ENCODE measurements at regions not wholly inside any gene's neighbourhood (a gene's known extent, or its start where the extent isn't known, plus 50 kb on each side); places are given as distances from the start of the nearest gene placed in this dataset.

GRCh38 chr21:28091466-28091865, 901.2 kb downstream of the LTN1 start:
- no peak overlapping the region for H2AFZ ChIP-seq (replicated peaks)
- Mint-ChIP-seq H3K4me3 (no peak overlapping the region), H3K9me3 (peaks cover 2% of the 10 kb centered on the region), H3K4me1 (peaks cover 3% of the 10 kb centered on the region), H3K27me3 (ENCODE audit: insufficient read depth, low read depth) (peaks cover 2% of the 10 kb centered on the region), H3K27ac (no peak overlapping the region), H3K36me3 (no peaks in the 10 kb centered on the region)
- H3F3A ChIP-seq (ENCODE audit: low read depth) = no peaks in the 10 kb centered on the region
- no peaks in the 10 kb centered on the region for H3K9me3 ChIP-seq (ENCODE audit: low read depth)
- no peak overlapping the region for H3K4me3 ChIP-seq
- H3K9ac ChIP-seq = no peak overlapping the region
- no peaks in the 10 kb centered on the region for H3K79me2 ChIP-seq (ENCODE audit: low read depth)
- DNase-seq (ENCODE audit: low spot score) = no peak
- H3K27me3 ChIP-seq = no peaks in the 10 kb centered on the region
- TF ChIP-seq CTCF (IDR thresholded peaks at IDR 0.05) (no peak), EZH2phosphoT487 (IDR thresholded peaks at IDR 0.05) (no peak), EZH2 (IDR thresholded peaks at IDR 0.05) (no peak)
- H3K4me1 ChIP-seq = no peaks in the 10 kb centered on the region
- H3K36me3 ChIP-seq = no peaks in the 10 kb centered on the region
- H3K4me2 ChIP-seq = no peak overlapping the region
- no peak overlapping the region for H3K27ac ChIP-seq
- no peaks in the 10 kb centered on the region for H4K20me1 ChIP-seq (ENCODE audit: low read depth)

GRCh38 chr21:28090546-28090945, 902.1 kb downstream of the LTN1 start:
- H3K27ac ChIP-seq = no peak overlapping the region
- peaks cover 2% of the 10 kb centered on the region for H3K9me3 Mint-ChIP-seq
- H3K9ac ChIP-seq = no peak overlapping the region
- H2AFZ ChIP-seq (replicated peaks) = peak overlapping the region; percentile 78
- H3K4me1 Mint-ChIP-seq = peaks cover 3% of the 10 kb centered on the region
- H3K4me3 Mint-ChIP-seq = no peak overlapping the region
- DNase-seq (ENCODE audit: low spot score) = no peak
- no peaks in the 10 kb centered on the region for H3K36me3 ChIP-seq
- H3K27me3 ChIP-seq = no peaks in the 10 kb centered on the region
- H3K4me1 ChIP-seq = no peaks in the 10 kb centered on the region
- H3K79me2 ChIP-seq (ENCODE audit: low read depth) = no peaks in the 10 kb centered on the region
- no peak overlapping the region for H3K27ac Mint-ChIP-seq
- H3K36me3 Mint-ChIP-seq = no peaks in the 10 kb centered on the region
- peaks cover 2% of the 10 kb centered on the region for H3K27me3 Mint-ChIP-seq (ENCODE audit: insufficient read depth, low read depth)
- no peak for TF ChIP-seq CTCF (IDR thresholded peaks at IDR 0.05)
- TF ChIP-seq EZH2 (IDR thresholded peaks at IDR 0.05) = no peak
- no peak for TF ChIP-seq EZH2phosphoT487 (IDR thresholded peaks at IDR 0.05)
- no peak overlapping the region for H3K4me3 ChIP-seq
- H3K4me2 ChIP-seq = no peak overlapping the region
- no peaks in the 10 kb centered on the region for H3K9me3 ChIP-seq (ENCODE audit: low read depth)
- no peaks in the 10 kb centered on the region for H3F3A ChIP-seq (ENCODE audit: low read depth)
- no peaks in the 10 kb centered on the region for H4K20me1 ChIP-seq (ENCODE audit: low read depth)

GRCh38 chr21:28089599-28090441, 902.9 kb downstream of the LTN1 start:
- no peak overlapping the region for H3K4me3 ChIP-seq
- Mint-ChIP-seq H3K27ac (peak overlapping the region; percentile 8), H3K9me3 (peaks cover 2% of the 10 kb centered on the region)

More at GRCh38 chr21:28089599-28090441, 902.9 kb downstream of the LTN1 start:
- Histone ChIP-seq H3K36me3 (no peaks in the 10 kb centered on the region), H3F3A (ENCODE audit: low read depth) (no peaks in the 10 kb centered on the region), H2AFZ (replicated peaks) (peak overlapping the region; percentile 78), H3K9ac (no peak overlapping the region), H3K27ac (no peak overlapping the region), H3K4me1 (no peaks in the 10 kb centered on the region), H3K27me3 (no peaks in the 10 kb centered on the region), H3K4me2 (no peak overlapping the region), H3K9me3 (ENCODE audit: low read depth) (no peaks in the 10 kb centered on the region), H4K20me1 (ENCODE audit: low read depth) (no peaks in the 10 kb centered on the region), H3K79me2 (ENCODE audit: low read depth) (no peaks in the 10 kb centered on the region)
- peaks cover 2% of the 10 kb centered on the region for H3K27me3 Mint-ChIP-seq (ENCODE audit: insufficient read depth, low read depth)
- no peaks in the 10 kb centered on the region for H3K36me3 Mint-ChIP-seq
- peaks cover 3% of the 10 kb centered on the region for H3K4me1 Mint-ChIP-seq
- DNase-seq (ENCODE audit: low spot score) = peak; percentile 3
- TF ChIP-seq CTCF (IDR thresholded peaks at IDR 0.05) (no peak), EZH2 (IDR thresholded peaks at IDR 0.05) (no peak), EZH2phosphoT487 (IDR thresholded peaks at IDR 0.05) (no peak)
- no peak overlapping the region for H3K4me3 Mint-ChIP-seq
